Keratinocyte (primary cell): ENCODE measurements at regions not wholly inside any gene's neighbourhood (a gene's known extent, or its start where the extent isn't known, plus 50 kb on each side); places are given as distances from the start of the nearest gene placed in this dataset.

Experiments
- DNase-seq: peaks from one replicate; pipeline ENCODE4 v3.0.0-alpha.2; 2011; ENCODE audit warnings: low read depth, missing footprints, low spot score
- FAIRE-seq: peaks from 2 replicates; lab custom pipeline; 2011; peaks lifted over from hg19 to GRCh38; lab: Jason Lieb, UNC
- H2AFZ ChIP-seq: 2 replicates; pipeline ENCODE4 v1.6.0; 2012; ENCODE audit warnings: low read length, control low read depth, inconsistent platforms; ENCODE audit not compliant: control insufficient read depth
- H3K27ac ChIP-seq: 2 replicates; pipeline ENCODE4 v1.5.1; 2011; ENCODE audit warnings: low read length; ENCODE audit not compliant: control insufficient read depth, insufficient read depth
- H3K27me3 ChIP-seq: 3 replicates; pipeline ENCODE4 v1.6.0; 2011; ENCODE audit warnings: low read length; ENCODE audit not compliant: control insufficient read depth, insufficient read depth; ENCODE audit errors: extremely low read depth
- H3K36me3 ChIP-seq, 2 experiments: 2 replicates in 1 of 2; 3 replicates in 1 of 2; pipeline ENCODE4 v1.5.1; 2011; ENCODE audit warnings: low read length in 2 of 2, mild to moderate bottlenecking in 1 of 2; ENCODE audit not compliant: control insufficient read depth in 2 of 2, insufficient read depth in 2 of 2; ENCODE audit errors: extremely low read depth in 1 of 2
- H3K4me1 ChIP-seq: 3 replicates; pipeline ENCODE4 v1.5.1; 2011; ENCODE audit warnings: low read length; ENCODE audit not compliant: control insufficient read depth, insufficient read depth; ENCODE audit errors: extremely low read depth
- H3K4me2 ChIP-seq: 3 replicates; pipeline ENCODE4 v1.6.0; 2011; ENCODE audit warnings: low read depth, low read length; ENCODE audit not compliant: control insufficient read depth, insufficient read depth; ENCODE audit errors: extremely low read depth
- H3K4me3 ChIP-seq, 3 experiments: fragments of 200-600 bp in 1 of 3; sonication (generic) in 1 of 3; 2 replicates in 2 of 3; 3 replicates in 1 of 3; pipeline ENCODE4 v1.5.1; 2011 to 2016; ENCODE audit warnings: low read length in 3 of 3, mild to moderate bottlenecking in 3 of 3, control low read depth in 2 of 3, inconsistent platforms in 1 of 3, low read depth in 1 of 3, mixed read lengths in 1 of 3, mixed run types in 1 of 3, moderate library complexity in 1 of 3; ENCODE audit not compliant: control insufficient read depth in 2 of 3, insufficient read depth in 2 of 3; ENCODE audit errors: extremely low read depth in 1 of 3
- H3K79me2 ChIP-seq: 2 replicates; pipeline ENCODE4 v1.6.0; 2012; ENCODE audit warnings: low read length; ENCODE audit not compliant: control insufficient read depth, insufficient read depth
- H3K9ac ChIP-seq: 3 replicates; pipeline ENCODE4 v1.6.0; 2011; ENCODE audit warnings: low read length; ENCODE audit not compliant: control insufficient read depth, insufficient read depth; ENCODE audit errors: extremely low read depth
- H3K9me1 ChIP-seq: 3 replicates; pipeline ENCODE4 v1.6.0; 2011; ENCODE audit warnings: low read length; ENCODE audit not compliant: control insufficient read depth, insufficient read depth; ENCODE audit errors: extremely low read depth
- H3K9me3 ChIP-seq: 2 replicates; pipeline ENCODE4 v1.5.1; 2012; ENCODE audit warnings: low read depth, low read length; ENCODE audit not compliant: control insufficient read depth
- H4K20me1 ChIP-seq: 3 replicates; pipeline ENCODE4 v1.6.0; 2011; ENCODE audit warnings: low read length; ENCODE audit not compliant: control insufficient read depth, insufficient read depth; ENCODE audit errors: extremely low read depth
- CTCF ChIP-seq, 3 experiments: IDR thresholded peaks in 1 of 3; conservative IDR thresholded peaks in 1 of 3; optimal IDR thresholded peaks in 1 of 3; 2 replicates in 2 of 3; 3 replicates in 1 of 3; pipeline versions ENCODE3 to v1.5.1; 2011; ENCODE audit warnings: low read length in 3 of 3, mild to moderate bottlenecking in 3 of 3, moderate library complexity in 2 of 3, control low read depth in 1 of 3, inconsistent platforms in 1 of 3; ENCODE audit not compliant: insufficient read depth in 2 of 3; ENCODE audit errors: extremely low read depth in 1 of 3
- EZH2 ChIP-seq: IDR thresholded peaks from one replicate; pipeline ENCODE4 v1.6.1; 2012; ENCODE audit warnings: inconsistent platforms, mild to moderate bottlenecking, low read length, moderate library complexity
- dilution Hi-C: fragments of 300-500 bp; cut with MboI; formaldehyde crosslinking; loops from one replicate; pipeline ENCODE4 v1.7.0; 2020; ENCODE audit warnings: low sequenced_read_pairs; ENCODE audit not compliant: extremely low pct_ligation_motif_present

GRCh38 chr7:96949766-96950165 is 55.6 kb upstream of the DLX6 start:
- TF ChIP-seq EZH2: no peak
- Histone ChIP-seq H3K4me1 (peaks cover 3% of the 10 kb centered on the region), H3K79me2 (no peaks in the 10 kb centered on the region), H3K27ac (no peak overlapping the region), H3K4me2 (no peak overlapping the region), H4K20me1 (no peaks in the 10 kb centered on the region), H3K9me1 (no peaks in the 10 kb centered on the region), H3K4me3 (no peak overlapping the region), H3K36me3 (no peaks in the 10 kb centered on the region), H2AFZ (no peak overlapping the region), H3K9me3 (no peaks in the 10 kb centered on the region), H3K27me3 (no peaks in the 10 kb centered on the region), H3K9ac (no peak overlapping the region)
- FAIRE-seq: no peak
- no peak for DNase-seq
- dilution Hi-C loops: no loop called here

GRCh38 chr7:96952974-96953391 is 52.4 kb upstream of the DLX6 start:
- Histone ChIP-seq H3K27ac (no peak overlapping the region), H3K36me3 (no peaks in the 10 kb centered on the region), H3K27me3 (no peaks in the 10 kb centered on the region), H3K9me1 (no peaks in the 10 kb centered on the region), H3K4me1 (peaks cover 3% of the 10 kb centered on the region), H3K79me2 (no peaks in the 10 kb centered on the region), H3K4me2 (no peak overlapping the region), H3K9ac (no peak overlapping the region), H4K20me1 (no peaks in the 10 kb centered on the region), H2AFZ (no peak overlapping the region), H3K9me3 (no peaks in the 10 kb centered on the region), H3K4me3 (no peak overlapping the region)
- FAIRE-seq: peak; percentile 60
- no peak for DNase-seq
- dilution Hi-C loops: no loop called here
- TF ChIP-seq CTCF (optimal IDR thresholded peaks at IDR 0.05 in 1 of 3, IDR thresholded peaks at IDR 0.05 in 1 of 3, conservative IDR thresholded peaks at IDR 0.05 in 1 of 3; ENCODE audit: extremely low read depth in 1 of 3, insufficient read depth in 2 of 3, low read length in 3 of 3) (no peak), EZH2 (no peak)
